ENCODE measurements at regions not wholly inside any gene's neighbourhood (a gene's known extent, or its start where the extent isn't known, plus 50 kb on each side); places are given as distances from the start of the nearest gene placed in this dataset.

DNA sequence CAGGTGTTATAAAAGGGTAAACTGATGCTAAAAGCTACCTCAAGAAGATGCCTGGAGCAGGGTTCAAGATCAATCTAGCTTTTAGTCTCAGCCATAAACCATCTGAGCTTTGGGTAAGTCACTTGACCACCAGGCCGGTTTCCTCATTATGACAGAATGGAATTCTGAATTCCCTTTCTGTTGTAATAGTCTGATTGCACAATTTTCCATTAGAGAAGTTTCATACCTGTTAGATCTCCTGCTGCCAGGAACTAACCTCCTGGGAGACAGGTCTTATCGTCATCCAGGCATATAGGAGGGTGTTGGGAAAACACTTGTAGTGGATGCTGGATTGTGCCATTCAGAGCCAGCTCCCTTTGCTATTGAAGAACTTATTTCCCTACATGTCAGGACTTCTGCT, 272.5 kb downstream of the TDRD15 start:
- Histone ChIP-seq H3K79me1 (ENCODE audit: low read depth, low read length) (no peaks in the 10 kb centered on the region), H3K18ac (ENCODE audit: low read length) (no peak overlapping the region), H3K9ac (ENCODE audit: low read depth, low read length, poor library complexity) (no peak overlapping the region), H2BK120ac (ENCODE audit: low read depth, low read length) (no peak overlapping the region), H4K91ac (ENCODE audit: low read depth, low read length, poor library complexity) (no peak overlapping the region), H3K23ac (ENCODE audit: low read depth, low read length, poor library complexity) (no peak overlapping the region), H2BK5ac (ENCODE audit: low read length) (no peak overlapping the region), H3K4ac (ENCODE audit: low read length) (no peak overlapping the region), H3K27ac (replicated peaks; ENCODE audit: low read length) (no peak overlapping the region), H2BK15ac (ENCODE audit: low read length) (no peak overlapping the region), H3K36me3 (replicated peaks in 1 of 2; ENCODE audit: control insufficient read depth in 2 of 2, insufficient read depth in 2 of 2, low read length in 2 of 2) (no peaks in the 10 kb centered on the region), H3K14ac (ENCODE audit: low read length) (no peak overlapping the region), H3K4me2 (ENCODE audit: insufficient read depth, low read length, poor library complexity, severe bottlenecking) (no peak overlapping the region), H4K8ac (ENCODE audit: low read depth, low read length) (no peak overlapping the region), H3K27me3 (ENCODE audit: control insufficient read depth in 3 of 3, insufficient read depth in 3 of 3, low read depth in 1 of 3, low read length in 3 of 3) (no peaks in the 10 kb centered on the region), H2AK5ac (ENCODE audit: low read depth, low read length) (no peak overlapping the region), H3K9me3 (replicated peaks in 1 of 2; ENCODE audit: control insufficient read depth in 2 of 2, insufficient read depth in 1 of 2, low read depth in 1 of 2, low read length in 2 of 2) (no peaks in the 10 kb centered on the region), H3K4me1 (ENCODE audit: control insufficient read depth in 2 of 2, insufficient read depth in 1 of 2, low read depth in 1 of 2, low read length in 2 of 2) (no peaks in the 10 kb centered on the region), H2BK12ac (ENCODE audit: low read length) (no peak overlapping the region), H3K4me3 (ENCODE audit: low read length in 2 of 2) (no peak overlapping the region), H2AFZ (ENCODE audit: low read length) (no peak overlapping the region)
- no peak for DNase-seq (ENCODE audit: low spot score)
- WGBS, 2 donors (ENCODE audit: extremely low coverage in 2 of 2, insufficient read length in 2 of 2, insufficient replicate concordance in 1 of 2), result no CpG with 5 or more reads among the region's 2 CpGs

DNA sequence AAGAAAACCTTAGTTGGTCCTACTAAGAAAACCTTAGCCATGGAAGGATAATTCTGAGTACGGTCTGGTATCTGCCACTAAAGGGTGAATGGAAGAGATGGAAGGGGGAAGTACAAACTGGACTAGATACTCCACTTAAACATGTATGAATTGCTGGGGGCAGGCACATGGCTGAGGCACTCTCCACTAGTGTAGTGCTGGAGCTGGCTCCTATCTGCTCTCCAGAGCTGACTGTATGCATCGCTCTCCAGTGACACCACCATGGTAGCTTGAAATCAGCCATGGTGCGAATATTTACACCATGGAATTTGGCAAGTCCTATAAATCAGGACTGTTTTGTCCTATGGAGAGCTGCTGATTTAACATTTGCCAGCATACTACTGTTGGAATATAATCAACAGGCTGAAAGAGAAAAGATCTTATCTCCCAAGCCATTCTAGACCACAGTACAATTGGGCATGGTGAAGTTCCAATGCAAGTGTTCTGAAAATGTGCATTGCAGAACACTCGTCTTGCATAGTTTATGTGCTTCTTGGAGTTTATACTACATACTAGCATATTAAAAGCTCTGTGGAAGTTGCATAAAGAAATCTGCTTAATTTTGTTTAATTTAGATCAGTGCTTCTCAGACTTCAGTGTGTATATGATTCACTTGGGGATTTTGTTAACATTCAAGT, 277.4 kb downstream of the TDRD15 start:
- H3K79me1 ChIP-seq (ENCODE audit: low read depth, low read length), result no peaks in the 10 kb centered on the region
- no peak overlapping the region for H3K23ac ChIP-seq (ENCODE audit: low read depth, low read length, poor library complexity)
- H3K36me3 ChIP-seq (replicated peaks in 1 of 2; ENCODE audit: control insufficient read depth in 2 of 2, insufficient read depth in 2 of 2, low read length in 2 of 2), result no peaks in the 10 kb centered on the region
- H3K4me2 ChIP-seq (ENCODE audit: insufficient read depth, low read length, poor library complexity, severe bottlenecking), result no peak overlapping the region
- no peak overlapping the region for H2BK15ac ChIP-seq (ENCODE audit: low read length)
- no peak overlapping the region for H3K18ac ChIP-seq (ENCODE audit: low read length)
- H2BK120ac ChIP-seq (ENCODE audit: low read depth, low read length), result no peak overlapping the region
- no peak overlapping the region for H3K4me3 ChIP-seq (ENCODE audit: low read length in 2 of 2)
- WGBS, 2 donors (ENCODE audit: extremely low coverage in 2 of 2, insufficient read length in 2 of 2, insufficient replicate concordance in 1 of 2), result no CpG with 5 or more reads among the region's 4 CpGs
- no peak overlapping the region for H3K4ac ChIP-seq (ENCODE audit: low read length)
- H2BK5ac ChIP-seq (ENCODE audit: low read length), result no peak overlapping the region
- no peak overlapping the region for H2AFZ ChIP-seq (ENCODE audit: low read length)
- H3K9me3 ChIP-seq (replicated peaks in 1 of 2; ENCODE audit: control insufficient read depth in 2 of 2, insufficient read depth in 1 of 2, low read depth in 1 of 2, low read length in 2 of 2), result no peaks in the 10 kb centered on the region
- H3K9ac ChIP-seq (ENCODE audit: low read depth, low read length, poor library complexity), result no peak overlapping the region
- no peak overlapping the region for H2AK5ac ChIP-seq (ENCODE audit: low read depth, low read length)
- no peak overlapping the region for H4K91ac ChIP-seq (ENCODE audit: low read depth, low read length, poor library complexity)
- no peak overlapping the region for H3K14ac ChIP-seq (ENCODE audit: low read length)
- H3K4me1 ChIP-seq (ENCODE audit: control insufficient read depth in 2 of 2, insufficient read depth in 1 of 2, low read depth in 1 of 2, low read length in 2 of 2), result no peaks in the 10 kb centered on the region
- no peak overlapping the region for H4K8ac ChIP-seq (ENCODE audit: low read depth, low read length)
- DNase-seq (ENCODE audit: low spot score), result no peak
- H2BK12ac ChIP-seq (ENCODE audit: low read length), result no peak overlapping the region
- H3K27me3 ChIP-seq (ENCODE audit: control insufficient read depth in 3 of 3, insufficient read depth in 3 of 3, low read depth in 1 of 3, low read length in 3 of 3), result no peaks in the 10 kb centered on the region
- H3K27ac ChIP-seq (replicated peaks; ENCODE audit: low read length), result no peak overlapping the region

DNA sequence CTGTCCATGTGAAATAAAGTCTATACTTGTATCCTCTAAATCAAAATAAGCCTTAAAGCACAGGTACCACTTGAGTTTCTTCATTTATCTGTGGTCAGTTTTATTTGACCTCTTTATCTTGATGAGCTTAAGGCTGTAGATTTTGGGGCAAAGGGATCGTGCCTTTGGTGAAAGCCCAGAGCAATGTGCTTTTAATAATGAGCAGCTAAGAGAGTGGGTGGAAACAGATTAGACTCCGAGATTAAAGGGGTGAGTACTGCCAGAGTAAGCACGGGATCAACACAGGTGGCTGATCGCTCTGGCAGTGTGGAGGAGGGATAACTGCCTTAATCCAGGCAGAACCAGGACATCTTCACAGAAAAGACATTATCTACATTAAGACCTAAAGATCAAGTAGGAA, 280.4 kb downstream of the TDRD15 start:
- no peak overlapping the region for H3K4me3 ChIP-seq (ENCODE audit: low read length in 2 of 2)
- H3K18ac ChIP-seq (ENCODE audit: low read length), result no peak overlapping the region
- H4K8ac ChIP-seq (ENCODE audit: low read depth, low read length), result no peak overlapping the region
- WGBS, 2 donors (ENCODE audit: extremely low coverage in 2 of 2, insufficient read length in 2 of 2, insufficient replicate concordance in 1 of 2), result no CpG with 5 or more reads among the region's 4 CpGs
- H4K91ac ChIP-seq (ENCODE audit: low read depth, low read length, poor library complexity), result no peak overlapping the region
- H2BK12ac ChIP-seq (ENCODE audit: low read length), result no peak overlapping the region
- no peaks in the 10 kb centered on the region for H3K79me1 ChIP-seq (ENCODE audit: low read depth, low read length)
- H3K4me2 ChIP-seq (ENCODE audit: insufficient read depth, low read length, poor library complexity, severe bottlenecking), result no peak overlapping the region
- no peak overlapping the region for H3K9ac ChIP-seq (ENCODE audit: low read depth, low read length, poor library complexity)
- no peaks in the 10 kb centered on the region for H3K9me3 ChIP-seq (replicated peaks in 1 of 2; ENCODE audit: control insufficient read depth in 2 of 2, insufficient read depth in 1 of 2, low read depth in 1 of 2, low read length in 2 of 2)
- no peak overlapping the region for H2BK15ac ChIP-seq (ENCODE audit: low read length)
- H3K23ac ChIP-seq (ENCODE audit: low read depth, low read length, poor library complexity), result no peak overlapping the region
- H2AK5ac ChIP-seq (ENCODE audit: low read depth, low read length), result no peak overlapping the region
- H2BK5ac ChIP-seq (ENCODE audit: low read length), result no peak overlapping the region
- H3K36me3 ChIP-seq (replicated peaks in 1 of 2; ENCODE audit: control insufficient read depth in 2 of 2, insufficient read depth in 2 of 2, low read length in 2 of 2), result no peaks in the 10 kb centered on the region
- no peak overlapping the region for H2BK120ac ChIP-seq (ENCODE audit: low read depth, low read length)
- H3K4ac ChIP-seq (ENCODE audit: low read length), result no peak overlapping the region
- H3K27ac ChIP-seq (replicated peaks; ENCODE audit: low read length), result no peak overlapping the region
- H3K27me3 ChIP-seq (ENCODE audit: control insufficient read depth in 3 of 3, insufficient read depth in 3 of 3, low read depth in 1 of 3, low read length in 3 of 3), result no peaks in the 10 kb centered on the region
- H3K14ac ChIP-seq (ENCODE audit: low read length), result no peak overlapping the region
- H2AFZ ChIP-seq (ENCODE audit: low read length), result no peak overlapping the region
- DNase-seq (ENCODE audit: low spot score), result no peak
- no peaks in the 10 kb centered on the region for H3K4me1 ChIP-seq (ENCODE audit: control insufficient read depth in 2 of 2, insufficient read depth in 1 of 2, low read depth in 1 of 2, low read length in 2 of 2)

DNA sequence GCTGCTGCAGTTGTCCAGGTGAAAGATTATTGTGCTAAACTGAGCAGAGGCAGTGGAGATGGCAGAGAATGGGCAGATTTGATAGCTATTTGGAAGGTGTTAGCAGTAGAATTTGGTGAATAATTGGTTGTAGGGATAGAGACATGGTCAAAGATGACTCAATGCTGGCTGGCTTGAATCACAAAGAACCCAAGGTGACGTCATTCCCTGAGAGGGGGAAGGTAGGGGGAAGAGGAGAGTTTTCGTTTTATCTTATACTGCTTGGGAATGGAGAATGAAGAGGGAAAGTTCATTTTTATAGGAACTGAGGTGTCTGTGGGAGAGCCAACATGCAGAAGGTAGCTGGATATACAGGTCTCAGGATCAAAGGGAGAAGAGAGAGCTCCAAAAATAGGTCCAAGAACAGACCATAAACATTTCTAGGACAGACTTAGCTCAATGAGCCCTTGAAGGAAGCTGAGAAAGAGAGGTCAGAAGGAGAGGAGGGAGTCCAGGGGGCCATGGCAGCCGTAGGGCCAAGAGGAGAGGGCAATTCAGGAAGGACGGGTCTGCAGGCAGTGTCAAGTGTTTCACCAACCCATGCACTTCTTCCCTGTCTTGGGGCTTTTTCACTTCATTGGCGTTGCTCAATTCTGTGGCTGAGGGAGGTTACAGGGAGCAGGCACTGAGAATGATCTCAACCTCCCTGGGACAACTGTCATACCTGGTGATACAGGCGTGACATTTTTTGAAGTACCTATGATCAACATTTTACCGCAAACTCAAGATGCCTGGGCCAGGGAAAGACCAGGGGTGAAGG, 281.3 kb downstream of the TDRD15 start:
- H3K4me2 ChIP-seq (ENCODE audit: insufficient read depth, low read length, poor library complexity, severe bottlenecking), result no peak overlapping the region
- no peaks in the 10 kb centered on the region for H3K36me3 ChIP-seq (replicated peaks in 1 of 2; ENCODE audit: control insufficient read depth in 2 of 2, insufficient read depth in 2 of 2, low read length in 2 of 2)
- no peak overlapping the region for H3K23ac ChIP-seq (ENCODE audit: low read depth, low read length, poor library complexity)
- no peak overlapping the region for H2AFZ ChIP-seq (ENCODE audit: low read length)
- no peaks in the 10 kb centered on the region for H3K4me1 ChIP-seq (ENCODE audit: control insufficient read depth in 2 of 2, insufficient read depth in 1 of 2, low read depth in 1 of 2, low read length in 2 of 2)
- no peak overlapping the region for H2BK12ac ChIP-seq (ENCODE audit: low read length)
- H3K79me1 ChIP-seq (ENCODE audit: low read depth, low read length), result no peaks in the 10 kb centered on the region
- no peak for DNase-seq (ENCODE audit: low spot score)
- no peaks in the 10 kb centered on the region for H3K9me3 ChIP-seq (replicated peaks in 1 of 2; ENCODE audit: control insufficient read depth in 2 of 2, insufficient read depth in 1 of 2, low read depth in 1 of 2, low read length in 2 of 2)
- H2BK15ac ChIP-seq (ENCODE audit: low read length), result no peak overlapping the region
- no peak overlapping the region for H3K4ac ChIP-seq (ENCODE audit: low read length)
- WGBS, 2 donors (ENCODE audit: extremely low coverage in 2 of 2, insufficient read length in 2 of 2, insufficient replicate concordance in 1 of 2), result no CpG with 5 or more reads among the region's 7 CpGs
- H3K9ac ChIP-seq (ENCODE audit: low read depth, low read length, poor library complexity), result no peak overlapping the region
- no peak overlapping the region for H2BK120ac ChIP-seq (ENCODE audit: low read depth, low read length)
- no peak overlapping the region for H4K91ac ChIP-seq (ENCODE audit: low read depth, low read length, poor library complexity)
- no peak overlapping the region for H3K27ac ChIP-seq (replicated peaks; ENCODE audit: low read length)
- no peak overlapping the region for H2AK5ac ChIP-seq (ENCODE audit: low read depth, low read length)
- H3K18ac ChIP-seq (ENCODE audit: low read length), result no peak overlapping the region
- H3K27me3 ChIP-seq (ENCODE audit: control insufficient read depth in 3 of 3, insufficient read depth in 3 of 3, low read depth in 1 of 3, low read length in 3 of 3), result no peaks in the 10 kb centered on the region
- no peak overlapping the region for H2BK5ac ChIP-seq (ENCODE audit: low read length)
- no peak overlapping the region for H4K8ac ChIP-seq (ENCODE audit: low read depth, low read length)
- no peak overlapping the region for H3K4me3 ChIP-seq (ENCODE audit: low read length in 2 of 2)
- no peak overlapping the region for H3K14ac ChIP-seq (ENCODE audit: low read length)
